ENCODE measurements at regions not wholly inside any gene's neighbourhood (a gene's known extent, or its start where the extent isn't known, plus 50 kb on each side); places are given as distances from the start of the nearest gene placed in this dataset.

DNA sequence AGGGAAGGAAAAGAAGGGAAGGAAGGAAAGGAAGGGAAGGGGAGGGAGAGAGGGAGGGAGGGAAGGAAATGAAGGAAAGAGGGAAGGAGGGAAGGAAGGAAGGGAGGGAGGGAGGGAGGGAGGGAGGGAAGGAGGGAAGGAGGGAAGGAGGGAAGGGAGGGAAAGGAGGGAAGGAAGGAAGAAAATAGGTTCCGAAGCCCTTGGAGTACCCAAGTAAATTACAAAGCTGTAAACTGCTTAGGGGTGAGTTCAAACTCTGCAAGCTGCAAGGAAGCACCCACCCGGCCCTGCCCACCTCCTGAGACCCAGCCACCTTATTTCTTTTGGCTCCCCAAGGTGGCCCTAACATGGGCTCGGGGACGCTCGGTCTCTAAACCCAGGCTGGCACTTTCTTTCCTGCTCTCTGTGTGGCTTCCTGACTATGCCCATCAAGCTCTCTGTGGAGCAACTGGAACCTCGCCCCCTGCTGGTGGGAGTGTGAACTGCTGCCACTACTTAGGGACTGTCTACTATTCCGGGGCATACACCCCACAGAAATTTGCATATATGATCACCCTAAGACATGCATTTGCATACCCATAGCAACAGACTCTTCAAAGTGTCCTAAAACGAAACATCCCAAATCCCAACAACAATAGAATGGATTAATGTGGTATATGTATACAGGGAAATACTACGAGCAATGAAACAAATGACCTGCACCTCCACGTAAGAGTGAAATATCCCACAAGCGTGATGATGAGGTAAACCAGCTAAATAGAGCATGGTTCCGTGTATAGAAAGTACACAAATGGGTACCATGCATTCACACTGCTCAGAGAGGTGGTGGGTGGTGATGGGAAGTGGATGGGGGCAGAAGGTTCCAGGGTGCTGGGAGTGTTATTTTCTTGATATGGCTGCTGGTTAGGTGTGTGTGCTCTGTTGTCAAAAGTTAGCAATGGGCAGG, 151.7 kb upstream of the TBL1X start:
- TF ChIP-seq, protein P1, sequence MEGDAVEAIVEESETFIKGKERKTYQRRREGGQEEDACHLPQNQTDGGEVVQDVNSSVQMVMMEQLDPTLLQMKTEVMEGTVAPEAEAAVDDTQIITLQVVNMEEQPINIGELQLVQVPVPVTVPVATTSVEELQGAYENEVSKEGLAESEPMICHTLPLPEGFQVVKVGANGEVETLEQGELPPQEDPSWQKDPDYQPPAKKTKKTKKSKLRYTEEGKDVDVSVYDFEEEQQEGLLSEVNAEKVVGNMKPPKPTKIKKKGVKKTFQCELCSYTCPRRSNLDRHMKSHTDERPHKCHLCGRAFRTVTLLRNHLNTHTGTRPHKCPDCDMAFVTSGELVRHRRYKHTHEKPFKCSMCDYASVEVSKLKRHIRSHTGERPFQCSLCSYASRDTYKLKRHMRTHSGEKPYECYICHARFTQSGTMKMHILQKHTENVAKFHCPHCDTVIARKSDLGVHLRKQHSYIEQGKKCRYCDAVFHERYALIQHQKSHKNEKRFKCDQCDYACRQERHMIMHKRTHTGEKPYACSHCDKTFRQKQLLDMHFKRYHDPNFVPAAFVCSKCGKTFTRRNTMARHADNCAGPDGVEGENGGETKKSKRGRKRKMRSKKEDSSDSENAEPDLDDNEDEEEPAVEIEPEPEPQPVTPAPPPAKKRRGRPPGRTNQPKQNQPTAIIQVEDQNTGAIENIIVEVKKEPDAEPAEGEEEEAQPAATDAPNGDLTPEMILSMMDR (IDR thresholded peaks at IDR 0.05; ENCODE audit: control extremely low read depth in 1 of 3, insufficient read depth in 1 of 3, low read depth in 1 of 3, low read length in 3 of 3): peak; percentile 43 to 73 (median 72)
- TF ChIP-seq GABPA (IDR thresholded peaks at IDR 0.05; ENCODE audit: borderline replicate concordance, insufficient read depth, low read length) (no peak), RXRA (IDR thresholded peaks at IDR 0.05; ENCODE audit: insufficient read depth, low read depth, low read length) (no peak), POLR2A (IDR thresholded peaks at IDR 0.05; ENCODE audit: control extremely low read depth in 1 of 2, low read depth in 2 of 2, low read length in 2 of 2) (no peak), TAF1 (IDR thresholded peaks at IDR 0.05; ENCODE audit: low read depth, low read length) (no peak), EP300 (IDR thresholded peaks at IDR 0.05; ENCODE audit: borderline replicate concordance in 1 of 2, low read depth in 2 of 2, low read length in 2 of 2) (no peak), ZNF274 (IDR thresholded peaks at IDR 0.05; ENCODE audit: borderline replicate concordance, extremely low read depth, low read length) (no peak), CBX5 (IDR thresholded peaks at IDR 0.05; ENCODE audit: low read depth, low read length) (no peak), MAFK (IDR thresholded peaks at IDR 0.05; ENCODE audit: low read depth, low read length) (no peak), YY1 (IDR thresholded peaks at IDR 0.05; ENCODE audit: low read depth, low read length) (no peak), POLR2AphosphoS5 (IDR thresholded peaks at IDR 0.05; ENCODE audit: low read depth, low read length) (no peak), CHD1 (IDR thresholded peaks at IDR 0.05; ENCODE audit: low read depth, low read length) (no peak)
